Uterus (tissue), 3 donors: ENCODE measurements at regions not wholly inside any gene's neighbourhood (a gene's known extent, or its start where the extent isn't known, plus 50 kb on each side); places are given as distances from the start of the nearest gene placed in this dataset.

Experiments used
- DNase-seq, 2 donors: peaks; one replicate each; pipeline ENCODE4 v3.0.0-alpha.2; 2019 to 2020
- H3K27ac ChIP-seq, 2 donors: fragments of 200-600 bp; sonication (generic); 1 replicate in 1 of 2; 2 replicates in 1 of 2; pipeline ENCODE4 v1.5.1; 2016 to 2018
- H3K27me3 ChIP-seq, 2 donors: fragments of 200-600 bp; sonication (generic); one replicate each; pipeline ENCODE4 v1.5.1; 2018 to 2019; ENCODE audit warnings: control low read depth in 1 of 2
- H3K36me3 ChIP-seq, 2 donors: fragments of 200-600 bp; sonication (generic); one replicate each; pipeline ENCODE4 v1.5.1; 2019; ENCODE audit warnings: control low read depth in 1 of 2
- H3K4me1 ChIP-seq, 2 donors: fragments of 200-600 bp; sonication (generic); one replicate each; pipeline ENCODE4 v1.5.1; 2018 to 2019; ENCODE audit warnings: control low read depth in 1 of 2
- H3K4me3 ChIP-seq, 2 donors: fragments of 200-600 bp; sonication (generic); 1 replicate in 1 of 2; 2 replicates in 1 of 2; pipeline ENCODE4 v1.5.1; 2018 to 2019; ENCODE audit warnings: mild to moderate bottlenecking in 1 of 2
- H3K9me3 ChIP-seq, 2 donors: fragments of 200-600 bp; sonication (generic); one replicate each; pipeline ENCODE4 v1.5.1; 2019; ENCODE audit warnings: control low read depth in 1 of 2
- CTCF ChIP-seq, 4 experiments: fragments of 200-600 bp in 2 of 4; fragments of 450-650 bp in 2 of 4; sonication (generic) in 2 of 4; IDR thresholded peaks; one replicate each; pipeline ENCODE4 v1.5.1; 2016 to 2019; ENCODE audit warnings: antibody characterized with exemption in 4 of 4, mild to moderate bottlenecking in 2 of 4, moderate library complexity in 1 of 4
- POLR2A ChIP-seq, 2 donors: fragments of 450-650 bp; IDR thresholded peaks; one replicate each; pipeline ENCODE4 v1.6.1; 2016; ENCODE audit warnings: antibody characterized with exemption in 2 of 2, mild to moderate bottlenecking in 1 of 2, moderate library complexity in 1 of 2
- intact Hi-C: fragments of 100-400 bp; cut with DNase I; formaldehyde crosslinking; loops from one replicate; pipeline ENCODE4 v1.15.1; 2023; ENCODE audit warnings: low total_unique reads
- donor health status: DM: yes; HTN: yes; CAD: no.

- Histone ChIP-seq H3K4me1 (no peaks in the 10 kb centered on the region), H3K36me3 (no peaks in the 10 kb centered on the region), H3K9me3 (no peaks in the 10 kb centered on the region), H3K27me3 (no peaks in the 10 kb centered on the region), H3K27ac (no peak overlapping the region), H3K4me3 (no peak overlapping the region)
- no peak for DNase-seq
- TF ChIP-seq CTCF (IDR thresholded peaks at IDR 0.05), result no peak
- no peak for TF ChIP-seq POLR2A (IDR thresholded peaks at IDR 0.05)
- intact Hi-C loops, result no loop called here
These were observed 277.7 kb upstream of the SALL3 start for GRCh38 chr18:78701771-78702396.

- Histone ChIP-seq H3K36me3 (no peaks in the 10 kb centered on the region), H3K9me3 (no peaks in the 10 kb centered on the region), H3K4me3 (no peak overlapping the region), H3K4me1 (no peaks in the 10 kb centered on the region), H3K27ac (no peak overlapping the region), H3K27me3 (no peaks in the 10 kb centered on the region)
- DNase-seq, result no peak
- intact Hi-C loops, result no loop called here
- TF ChIP-seq CTCF (IDR thresholded peaks at IDR 0.05), result no peak
- no peak for TF ChIP-seq POLR2A (IDR thresholded peaks at IDR 0.05)
These were observed 276.3 kb upstream of the SALL3 start for GRCh38 chr18:78703291-78703690.

GRCh38 chr18:78704971-78705461 is 274.6 kb upstream of the SALL3 start:
- intact Hi-C loops, result no loop called here
- Histone ChIP-seq H3K4me1 (no peaks in the 10 kb centered on the region), H3K27ac (no peak overlapping the region), H3K4me3 (no peak overlapping the region), H3K9me3 (no peaks in the 10 kb centered on the region), H3K36me3 (no peaks in the 10 kb centered on the region), H3K27me3 (no peaks in the 10 kb centered on the region)
- TF ChIP-seq POLR2A (IDR thresholded peaks at IDR 0.05), result no peak
- TF ChIP-seq CTCF (IDR thresholded peaks at IDR 0.05), result no peak
- DNase-seq, result no peak

- H3K27ac ChIP-seq, result no peak overlapping the region
- no peaks in the 10 kb centered on the region for H3K36me3 ChIP-seq
- TF ChIP-seq POLR2A (IDR thresholded peaks at IDR 0.05) (no peak), CTCF (IDR thresholded peaks at IDR 0.05) (no peak)
- H3K4me1 ChIP-seq, result no peaks in the 10 kb centered on the region
- no peaks in the 10 kb centered on the region for H3K27me3 ChIP-seq
- intact Hi-C loops, result no loop called here
- H3K4me3 ChIP-seq, result no peak overlapping the region
- DNase-seq, result no peak
- no peaks in the 10 kb centered on the region for H3K9me3 ChIP-seq
These were observed 270.3 kb upstream of the SALL3 start for GRCh38 chr18:78709261-78709809.

- Histone ChIP-seq H3K9me3 (no peaks in the 10 kb centered on the region), H3K27ac (no peak overlapping the region), H3K27me3 (no peaks in the 10 kb centered on the region), H3K36me3 (no peaks in the 10 kb centered on the region), H3K4me3 (no peak overlapping the region), H3K4me1 (no peaks in the 10 kb centered on the region)
- no peak for DNase-seq
- no peak for TF ChIP-seq POLR2A (IDR thresholded peaks at IDR 0.05)
- no peak for TF ChIP-seq CTCF (IDR thresholded peaks at IDR 0.05)
- intact Hi-C loops, result no loop called here
These were observed 268.3 kb upstream of the SALL3 start for GRCh38 chr18:78711316-78711715.
